Testis (tissue), 2 donors: ENCODE measurements at regions not wholly inside any gene's neighbourhood (a gene's known extent, or its start where the extent isn't known, plus 50 kb on each side); places are given as distances from the start of the nearest gene placed in this dataset.

Experiments used
- CTCF ChIP-seq, 3 experiments: fragments of 450-650 bp in 2 of 3; fragments of 200-600 bp in 1 of 3; sonication (generic) in 1 of 3; IDR thresholded peaks; one replicate each; pipeline ENCODE4 v1.5.1; 2016 to 2019; ENCODE audit warnings: antibody characterized with exemption in 3 of 3, mild to moderate bottlenecking in 2 of 3, moderate library complexity in 1 of 3
- POLR2A ChIP-seq: fragments of 450-650 bp; IDR thresholded peaks from one replicate; pipeline ENCODE4 v1.6.1; 2017; ENCODE audit warnings: antibody characterized with exemption, mild to moderate bottlenecking, moderate library complexity

- TF ChIP-seq POLR2A, result no peak
- no peak for TF ChIP-seq CTCF (IDR thresholded peaks at IDR 0.05)
These were observed 214.6 kb upstream of the STAC start for GRCh38 chr3:36165509-36166290.
